H9 (cell line): ENCODE measurements at regions not wholly inside any gene's neighbourhood (a gene's known extent, or its start where the extent isn't known, plus 50 kb on each side); places are given as distances from the start of the nearest gene placed in this dataset.

Source experiments
- DNase-seq: peaks from one replicate; pipeline ENCODE4 v3.0.0-alpha.2; 2017
- H2AFZ ChIP-seq: one replicate; pipeline ENCODE4 v1.6.1; 2013; ENCODE audit warnings: mild to moderate bottlenecking, low read length, control low read depth, moderate library complexity
- H2AK5ac ChIP-seq: 2 replicates; pipeline ENCODE4 v1.6.1; 2013; ENCODE audit warnings: low read length, control low read depth, mixed read lengths; ENCODE audit not compliant: insufficient read length
- H2BK120ac ChIP-seq: one replicate; pipeline ENCODE4 v1.6.1; 2013; ENCODE audit warnings: low read depth, mild to moderate bottlenecking, low read length, control low read depth, inconsistent platforms; ENCODE audit not compliant: poor library complexity, severe bottlenecking
- H2BK12ac ChIP-seq: 2 replicates; pipeline ENCODE4 v1.6.1; 2013; ENCODE audit warnings: low read length, control low read depth, mixed read lengths, low read depth; ENCODE audit not compliant: insufficient read length
- H2BK15ac ChIP-seq: 2 replicates; pipeline ENCODE4 v1.6.1; 2013; ENCODE audit warnings: low read depth, low read length, control low read depth
- H2BK20ac ChIP-seq: one replicate; pipeline ENCODE4 v1.6.1; 2013; ENCODE audit warnings: low read depth, mild to moderate bottlenecking, low read length, control low read depth, inconsistent platforms; ENCODE audit not compliant: poor library complexity, severe bottlenecking
- H2BK5ac ChIP-seq: 2 replicates; pipeline ENCODE4 v1.6.1; 2013; ENCODE audit warnings: low read length, control low read depth, mixed read lengths; ENCODE audit not compliant: insufficient read length
- H3K14ac ChIP-seq: 2 replicates; pipeline ENCODE4 v1.6.1; 2013; ENCODE audit warnings: low read length, control low read depth; ENCODE audit not compliant: insufficient read depth
- H3K18ac ChIP-seq: 2 replicates; pipeline ENCODE4 v1.6.1; 2013; ENCODE audit warnings: low read depth, mild to moderate bottlenecking, mixed read lengths, low read length, control low read depth; ENCODE audit not compliant: insufficient read length
- H3K23ac ChIP-seq: 2 replicates; pipeline ENCODE4 v1.6.1; 2013; ENCODE audit warnings: low read length, control low read depth, mixed read lengths, low read depth; ENCODE audit not compliant: insufficient read length
- H3K23me2 ChIP-seq: 2 replicates; pipeline ENCODE4 v1.6.1; 2013; ENCODE audit warnings: low read depth, mild to moderate bottlenecking, mixed read lengths, low read length, control low read depth; ENCODE audit not compliant: insufficient read length, poor library complexity, severe bottlenecking
- H3K27ac ChIP-seq: 2 replicates; pipeline ENCODE4 v1.5.1; 2013; ENCODE audit warnings: low read length, control low read depth, mixed read lengths, low read depth; ENCODE audit not compliant: insufficient read length
- H3K27me3 ChIP-seq: 2 replicates; pipeline ENCODE4 v1.6.1; 2013; ENCODE audit warnings: low read length, control low read depth, inconsistent platforms; ENCODE audit not compliant: insufficient read depth
- H3K4ac ChIP-seq: 2 replicates; pipeline ENCODE4 v1.6.1; 2013; ENCODE audit warnings: low read depth, mild to moderate bottlenecking, control low read depth, inconsistent platforms, low read length, moderate library complexity
- H3K4me1 ChIP-seq: 2 replicates; pipeline ENCODE4 v1.6.1; 2013; ENCODE audit warnings: low read length, control low read depth, inconsistent platforms; ENCODE audit not compliant: insufficient read depth
- H3K4me2 ChIP-seq: 2 replicates; pipeline ENCODE4 v1.6.1; 2013; ENCODE audit warnings: low read length, control low read depth, mixed read lengths; ENCODE audit not compliant: insufficient read length, insufficient read depth
- H3K56ac ChIP-seq: 2 replicates; pipeline ENCODE4 v1.6.1; 2013; ENCODE audit warnings: low read depth, mild to moderate bottlenecking, mixed read lengths, low read length, control low read depth; ENCODE audit not compliant: insufficient read length
- H3K79me1 ChIP-seq: 2 replicates; pipeline ENCODE4 v1.6.1; 2013; ENCODE audit warnings: low read depth, mild to moderate bottlenecking, moderate library complexity, low read length, control low read depth, inconsistent platforms; ENCODE audit not compliant: insufficient read depth, poor library complexity, severe bottlenecking
- H3K79me2 ChIP-seq: 2 replicates; pipeline ENCODE4 v1.6.1; 2013; ENCODE audit warnings: low read length, control low read depth, inconsistent platforms; ENCODE audit not compliant: insufficient read depth
- H3K9ac ChIP-seq: 2 replicates; pipeline ENCODE4 v1.6.1; 2013; ENCODE audit warnings: low read length, control low read depth, mixed read lengths; ENCODE audit not compliant: insufficient read length; ENCODE audit errors: extremely low read depth
- H3K9me3 ChIP-seq: one replicate; pipeline ENCODE4 v1.6.1; 2013; ENCODE audit warnings: low read depth, low read length, inconsistent platforms; ENCODE audit not compliant: control insufficient read depth
- H3T11ph ChIP-seq: one replicate; pipeline ENCODE4 v1.6.1; 2013; ENCODE audit warnings: mild to moderate bottlenecking, low read length, control low read depth, inconsistent platforms
- H4K20me1 ChIP-seq: one replicate; pipeline ENCODE4 v1.6.1; 2013; ENCODE audit not compliant: control insufficient read depth, insufficient read length, insufficient read depth
- H4K5ac ChIP-seq: 2 replicates; pipeline ENCODE4 v1.6.1; 2013; ENCODE audit warnings: low read depth, mild to moderate bottlenecking, mixed read lengths, low read length, control low read depth; ENCODE audit not compliant: insufficient read length
- H4K8ac ChIP-seq: replicated peaks from 2 replicates; pipeline ENCODE4 v1.6.1; 2013; ENCODE audit warnings: low read length, control low read depth, mixed read lengths, low read depth; ENCODE audit not compliant: insufficient read length
- H4K91ac ChIP-seq: 2 replicates; pipeline ENCODE4 v1.6.1; 2013; ENCODE audit warnings: low read depth, mild to moderate bottlenecking, moderate library complexity, mixed read lengths, low read length, control low read depth; ENCODE audit not compliant: insufficient read length
- H3K27ac Mint-ChIP-seq, 3 experiments: 2 replicates in 2 of 3; 3 replicates in 1 of 3; pipeline ENCODE4 v1.8.0; 2020 to 2021; ENCODE audit warnings: mixed read lengths in 3 of 3, mild to moderate bottlenecking in 1 of 3, moderate library complexity in 1 of 3
- H3K27me3 Mint-ChIP-seq: 2 replicates; pipeline ENCODE4 v1.8.0; 2021; ENCODE audit warnings: low read depth, mild to moderate bottlenecking, moderate library complexity, mixed read lengths
- H3K36me3 Mint-ChIP-seq, 3 experiments: 2 replicates in 2 of 3; 3 replicates in 1 of 3; pipeline ENCODE4 v1.8.0; 2020 to 2021; ENCODE audit warnings: low read depth in 3 of 3, mixed read lengths in 3 of 3; ENCODE audit not compliant: insufficient read depth in 1 of 3
- H3K4me1 Mint-ChIP-seq, 2 experiments: 2 replicates each; pipeline ENCODE4 v1.8.0; 2020; ENCODE audit warnings: mixed read lengths in 2 of 2
- H3K4me3 Mint-ChIP-seq, 2 experiments: 2 replicates in 1 of 2; 3 replicates in 1 of 2; pipeline ENCODE4 v1.8.0; 2020 to 2021; ENCODE audit warnings: mild to moderate bottlenecking in 2 of 2, mixed read lengths in 2 of 2, moderate library complexity in 1 of 2
- H3K9me3 Mint-ChIP-seq, 2 experiments: 2 replicates in 1 of 2; 3 replicates in 1 of 2; pipeline ENCODE4 v1.8.0; 2020; ENCODE audit warnings: mild to moderate bottlenecking in 2 of 2, mixed read lengths in 2 of 2, moderate library complexity in 1 of 2
- CTCF ChIP-seq: fragments of 200-600 bp; sonication (generic); conservative IDR thresholded peaks from 3 replicates; pipeline ENCODE4 v1.8.0; 2021; ENCODE audit warnings: antibody characterized with exemption, mild to moderate bottlenecking
- WGBS: extraction: QIAGEN DNeasy Blood & Tissue Kit; methylation state at CpG from one replicate; pipeline ENCODE4 v1.1.7; 2013; ENCODE audit warnings: missing lambda C conversion rate, low lambda C conversion rate, mixed read lengths; ENCODE audit not compliant: insufficient read length; ENCODE audit errors: extremely low coverage; 5-methylcytosine and 5-hydroxymethylcytosine counted together

GRCh38 chr4:97412331-97412730 lies 730.9 kb downstream of the STPG2 start:
- Histone ChIP-seq H4K5ac (no peak overlapping the region), H3K27me3 (no peaks in the 10 kb centered on the region), H3K9me3 (no peaks in the 10 kb centered on the region), H4K91ac (no peak overlapping the region), H3K79me1 (no peaks in the 10 kb centered on the region), H2AFZ (no peak overlapping the region), H3K18ac (no peak overlapping the region), H3K79me2 (no peaks in the 10 kb centered on the region), H2BK5ac (no peak overlapping the region), H4K20me1 (no peaks in the 10 kb centered on the region), H3K27ac (no peak overlapping the region), H2AK5ac (no peak overlapping the region), H2BK120ac (no peak overlapping the region), H3K23me2 (no peaks in the 10 kb centered on the region), H3T11ph (no peak overlapping the region), H3K14ac (no peak overlapping the region), H4K8ac (no peak overlapping the region), H2BK15ac (no peak overlapping the region), H2BK20ac (no peak overlapping the region), H3K4ac (no peak overlapping the region), H3K56ac (no peak overlapping the region), H3K4me1 (no peaks in the 10 kb centered on the region), H3K9ac (no peak overlapping the region), H3K4me2 (no peak overlapping the region), H3K23ac (no peak overlapping the region), H2BK12ac (no peak overlapping the region)
- Mint-ChIP-seq H3K36me3 (peaks cover 0 to 5% (median 0%) of the 10 kb centered on the region in 3 experiments; a peak in 2 of 7 replicates), H3K27ac (no peak overlapping the region), H3K4me1 (no peaks in the 10 kb centered on the region), H3K27me3 (no peaks in the 10 kb centered on the region), H3K4me3 (no peak overlapping the region), H3K9me3 (no peaks in the 10 kb centered on the region; a peak in 2 of 5 replicates)
- DNase-seq, result no peak
- WGBS, result no CpG with 5 or more reads among the region's 1 CpG
- TF ChIP-seq CTCF, result no peak
